H1 (cell line): ENCODE measurements at regions not wholly inside any gene's neighbourhood (a gene's known extent, or its start where the extent isn't known, plus 50 kb on each side); places are given as distances from the start of the nearest gene placed in this dataset.

Experiments used
- CTCF ChIA-PET: fragments of 300-600 bp; sonication (Branson Sonifier 250); formaldehyde crosslinking; loops from one replicate; lab custom pipeline; 2021; ENCODE audit not compliant: partially characterized antibody; lab: Charles Lee
- POLR2A ChIA-PET: fragments of 300-600 bp; sonication (Branson Sonifier 250); formaldehyde crosslinking; loops from one replicate; lab custom pipeline; 2021; ENCODE audit warnings: inconsistent platforms; ENCODE audit not compliant: partially characterized antibody; lab: Charles Lee
- DNase-seq, 2 experiments: peaks; one replicate each; pipeline versions ENCODE4 v3.0.0 to v3.0.0-alpha.2; 2010 to 2022; ENCODE audit warnings: low spot score in 2 of 2, low read depth in 1 of 2, mixed read lengths in 1 of 2
- FAIRE-seq: peaks from 2 replicates; lab custom pipeline; 2011; peaks lifted over from hg19 to GRCh38; lab: Jason Lieb, UNC
- H2AFZ ChIP-seq: 2 replicates; pipeline ENCODE4 v1.8.1; 2012; ENCODE audit warnings: low read length, inconsistent platforms
- H2AK5ac ChIP-seq: 2 replicates; pipeline ENCODE4 v1.6.1; 2013; ENCODE audit warnings: low read depth, low read length
- H2BK120ac ChIP-seq: replicated peaks from 2 replicates; pipeline ENCODE3; 2013; ENCODE audit warnings: low read depth, low read length, inconsistent platforms
- H2BK12ac ChIP-seq: 2 replicates; pipeline ENCODE4 v1.6.1; 2013; ENCODE audit warnings: low read depth, low read length
- H2BK15ac ChIP-seq: 2 replicates; pipeline ENCODE4 v1.6.1; 2013; ENCODE audit warnings: low read length
- H2BK20ac ChIP-seq: 2 replicates; pipeline ENCODE4 v1.6.1; 2013; ENCODE audit warnings: low read length
- H2BK5ac ChIP-seq: 2 replicates; pipeline ENCODE4 v1.6.1; 2013; ENCODE audit warnings: low read depth, low read length
- H3K14ac ChIP-seq: 2 replicates; pipeline ENCODE4 v1.6.1; 2013; ENCODE audit warnings: inconsistent platforms; ENCODE audit not compliant: insufficient read length
- H3K18ac ChIP-seq: 2 replicates; pipeline ENCODE4 v1.6.1; 2013; ENCODE audit warnings: low read length; ENCODE audit errors: extremely low read depth
- H3K23ac ChIP-seq: 2 replicates; pipeline ENCODE4 v1.6.1; 2013; ENCODE audit warnings: inconsistent platforms; ENCODE audit not compliant: insufficient read length
- H3K23me2 ChIP-seq: 2 replicates; pipeline ENCODE4 v1.6.1; 2013; ENCODE audit warnings: low read depth, low read length
- H3K27ac ChIP-seq: 2 replicates; pipeline ENCODE4 v1.6.1; 2011; ENCODE audit warnings: low read depth, low read length, inconsistent platforms
- H3K27me3 ChIP-seq, 4 experiments: replicated peaks in 1 of 4; 1 replicate in 1 of 4; 2 replicates in 3 of 4; pipeline versions ENCODE4 v1.6.1 to v1.8.1; 2011 to 2013; ENCODE audit warnings: low read length in 3 of 4, mild to moderate bottlenecking in 3 of 4, inconsistent platforms in 2 of 4, mixed read lengths in 2 of 4, moderate library complexity in 1 of 4; ENCODE audit not compliant: control insufficient read depth in 3 of 4, insufficient read depth in 3 of 4; ENCODE audit errors: extremely low read depth in 1 of 4
- H3K36me3 ChIP-seq, 4 experiments: 2 replicates each; pipeline versions ENCODE4 v1.6.1 to v1.8.1; 2011 to 2013; ENCODE audit warnings: mild to moderate bottlenecking in 4 of 4, low read length in 3 of 4, moderate library complexity in 2 of 4, control low read depth in 1 of 4, inconsistent platforms in 1 of 4; ENCODE audit not compliant: insufficient read depth in 4 of 4, control insufficient read depth in 2 of 4
- H3K4ac ChIP-seq: replicated peaks from 2 replicates; pipeline ENCODE3; 2013; ENCODE audit warnings: low read length, low read depth, mixed read lengths, inconsistent platforms; ENCODE audit not compliant: insufficient read length
- H3K4me1 ChIP-seq, 4 experiments: replicated peaks in 1 of 4; 1 replicate in 1 of 4; 2 replicates in 3 of 4; pipeline versions ENCODE4 v1.6.1 to v1.8.1; 2011 to 2013; ENCODE audit warnings: low read length in 3 of 4, inconsistent platforms in 2 of 4, mixed read lengths in 1 of 4; ENCODE audit not compliant: insufficient read depth in 4 of 4, control insufficient read depth in 3 of 4
- H3K4me2 ChIP-seq, 2 experiments: 2 replicates each; pipeline versions ENCODE4 v1.6.1 to v1.8.1; 2011 to 2013; ENCODE audit warnings: low read depth in 2 of 2, low read length in 2 of 2, control low read depth in 1 of 2, inconsistent platforms in 1 of 2, mild to moderate bottlenecking in 1 of 2; ENCODE audit not compliant: insufficient read depth in 1 of 2
- H3K4me3 ChIP-seq, 4 experiments: fragments of 200-600, 300-600 bp in 1 of 4; sonication (generic), shearing (Covaris generic), sonication (Bioruptor Twin) in 1 of 4; 2 replicates each; pipeline versions ENCODE4 v1.5.1 to v1.8.1; 2011 to 2016; ENCODE audit warnings: low read length in 4 of 4, low read depth in 3 of 4, control low read depth in 2 of 4, inconsistent platforms in 2 of 4, mild to moderate bottlenecking in 2 of 4, mixed read lengths in 1 of 4, moderate library complexity in 1 of 4; ENCODE audit not compliant: insufficient read depth in 2 of 4; ENCODE audit errors: extremely low read depth in 1 of 4
- H3K56ac ChIP-seq: replicated peaks from 2 replicates; pipeline ENCODE3; 2013; ENCODE audit warnings: low read depth, mild to moderate bottlenecking, mixed read lengths, low read length, inconsistent platforms; ENCODE audit not compliant: insufficient read length
- H3K79me1 ChIP-seq: 2 replicates; pipeline ENCODE4 v1.6.1; 2013; ENCODE audit warnings: low read depth, low read length, control low read depth
- H3K79me2 ChIP-seq, 2 experiments: 2 replicates each; pipeline versions ENCODE4 v1.6.1 to v1.8.1; 2012 to 2013; ENCODE audit warnings: low read length in 2 of 2, mild to moderate bottlenecking in 2 of 2, inconsistent platforms in 1 of 2; ENCODE audit not compliant: insufficient read depth in 2 of 2, control insufficient read depth in 1 of 2
- H3K9ac ChIP-seq, 4 experiments: replicated peaks in 1 of 4; 1 replicate in 1 of 4; 2 replicates in 3 of 4; pipeline versions ENCODE4 v1.6.1 to v1.8.1; 2011 to 2013; ENCODE audit warnings: low read depth in 3 of 4, low read length in 3 of 4, control low read depth in 2 of 4, mild to moderate bottlenecking in 2 of 4, moderate library complexity in 2 of 4, inconsistent platforms in 1 of 4; ENCODE audit errors: extremely low read depth in 1 of 4
- H3K9me3 ChIP-seq, 2 experiments: 2 replicates each; pipeline versions ENCODE4 v1.6.1 to v1.8.1; 2012 to 2013; ENCODE audit warnings: mild to moderate bottlenecking in 2 of 2, moderate library complexity in 2 of 2, control low read depth in 1 of 2, inconsistent platforms in 1 of 2, low read depth in 1 of 2, low read length in 1 of 2, mixed read lengths in 1 of 2; ENCODE audit not compliant: insufficient read depth in 2 of 2
- H4K20me1 ChIP-seq, 2 experiments: replicated peaks in 1 of 2; 2 replicates each; pipeline versions ENCODE3 to v1.8.1; 2011 to 2013; ENCODE audit warnings: inconsistent platforms in 2 of 2, low read length in 2 of 2, mild to moderate bottlenecking in 1 of 2; ENCODE audit not compliant: insufficient read depth in 2 of 2, control insufficient read depth in 1 of 2
- H4K5ac ChIP-seq: 2 replicates; pipeline ENCODE4 v1.6.1; 2013; ENCODE audit warnings: low read length, low read depth, mixed read lengths, inconsistent platforms; ENCODE audit not compliant: insufficient read length
- H4K8ac ChIP-seq: 2 replicates; pipeline ENCODE4 v1.8.0; 2013; ENCODE audit warnings: mild to moderate bottlenecking, moderate library complexity, low read length, inconsistent platforms; ENCODE audit not compliant: insufficient read depth; ENCODE audit errors: extremely low read depth
- H4K91ac ChIP-seq: replicated peaks from 2 replicates; pipeline ENCODE3; 2013; ENCODE audit warnings: low read length, mixed read lengths, inconsistent platforms; ENCODE audit not compliant: insufficient read length
- POLR2AphosphoS5 ChIP-seq: IDR thresholded peaks from 2 replicates; pipeline ENCODE4 v1.6.1; 2011; ENCODE audit warnings: low read depth, low read length
- RAD21 ChIP-seq, 2 experiments: IDR thresholded peaks in 1 of 2; conservative IDR thresholded peaks in 1 of 2; 2 replicates each; pipeline ENCODE4 v1.6.1; 2011; ENCODE audit warnings: low read depth in 2 of 2, low read length in 2 of 2, improper control_type of control experiment in 1 of 2, inconsistent platforms in 1 of 2, mild to moderate bottlenecking in 1 of 2, moderate library complexity in 1 of 2
- whole genome bisulfite sequencing, 2 experiments: shearing (Covaris generic) in 1 of 2; methylation state at CpG; one replicate each; pipeline versions ENCODE4 v1.1.6 to v1.1.7; 2013 to 2015; ENCODE audit warnings: low lambda C conversion rate in 2 of 2, mixed read lengths in 2 of 2, inconsistent platforms in 1 of 2, low coverage in 1 of 2, missing lambda C conversion rate in 1 of 2; ENCODE audit not compliant: insufficient replicate concordance in 2 of 2, insufficient coverage in 1 of 2, insufficient read length in 1 of 2; ENCODE audit errors: extremely low coverage in 1 of 2, missing lambda C conversion rate in 1 of 2; 5-methylcytosine and 5-hydroxymethylcytosine counted together
- TF ChIP-seq, protein P1 (sequence below): IDR thresholded peaks from 2 replicates; pipeline ENCODE4 v1.6.1; 2012; ENCODE audit warnings: inconsistent platforms

DNA sequence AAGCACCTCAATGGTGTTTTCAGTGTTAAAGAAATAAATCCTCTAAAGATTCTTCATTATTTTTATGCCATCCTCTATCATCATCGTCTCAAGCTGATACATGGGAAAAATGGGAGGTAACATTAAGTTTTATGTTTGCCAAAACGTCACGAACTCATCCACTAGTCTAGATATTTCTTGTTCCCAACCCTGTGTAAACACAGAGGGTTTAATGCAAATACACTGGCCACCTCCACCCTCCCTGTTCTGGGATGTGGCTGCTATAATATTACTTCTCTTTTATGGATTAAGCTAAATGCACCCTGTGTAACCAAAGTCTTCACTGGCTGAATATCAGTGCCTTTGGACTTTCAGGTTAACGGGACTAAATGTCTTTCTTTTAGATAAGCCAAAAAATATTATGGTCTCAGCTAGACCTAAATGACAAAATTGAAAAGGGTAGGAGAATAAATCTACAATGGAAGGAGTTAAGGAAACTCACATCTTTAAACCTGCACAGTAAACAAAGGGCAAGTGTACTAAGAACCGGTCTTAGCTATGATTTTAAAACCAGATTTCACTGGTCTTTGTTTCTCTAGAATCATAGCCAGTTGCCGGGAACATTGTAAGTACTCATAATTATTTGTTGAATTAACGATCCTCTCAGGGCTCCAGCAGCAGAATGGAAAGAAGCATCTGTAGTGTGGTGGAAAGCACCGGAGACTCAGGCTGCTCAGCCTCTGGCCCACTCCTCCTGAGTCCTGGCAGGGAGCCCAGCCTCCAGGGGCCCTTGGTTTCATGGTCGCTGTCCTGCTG, 103.5 kb upstream of the NOCT start:
- no peaks in the 10 kb centered on the region for H3K36me3 ChIP-seq
- POLR2A ChIA-PET, result no interaction called here

More for the DNA sequence above, 103.5 kb upstream of the NOCT start:
- FAIRE-seq, result no peak
- H3K9ac ChIP-seq, result no peak overlapping the region
- H3K27ac ChIP-seq, result no peak overlapping the region
- H2BK12ac ChIP-seq, result no peak overlapping the region
- no peaks in the 10 kb centered on the region for H3K79me1 ChIP-seq
- H4K5ac ChIP-seq, result no peak overlapping the region
- CTCF ChIA-PET, result interaction anchor here (1.1 to 5.5 kb wide), 3 partner anchors 10 to 41 kb away, joined by 3 to 18 read pairs (median 3); no protein-coding TSS in a partner anchor
- no peaks in the 10 kb centered on the region for H3K9me3 ChIP-seq
- no peak overlapping the region for H2BK15ac ChIP-seq
- H4K20me1 ChIP-seq, result no peaks in the 10 kb centered on the region
- no peak for TF ChIP-seq POLR2AphosphoS5
- TF ChIP-seq, protein P1, sequence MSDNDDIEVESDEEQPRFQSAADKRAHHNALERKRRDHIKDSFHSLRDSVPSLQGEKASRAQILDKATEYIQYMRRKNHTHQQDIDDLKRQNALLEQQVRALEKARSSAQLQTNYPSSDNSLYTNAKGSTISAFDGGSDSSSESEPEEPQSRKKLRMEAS, result no peak
- no peak for TF ChIP-seq RAD21 (IDR thresholded peaks at IDR 0.05 in 1 of 2, conservative IDR thresholded peaks at IDR 0.05 in 1 of 2; ENCODE audit: low read depth in 2 of 2, low read length in 2 of 2)
- TF ChIP-seq, all 59 proteins: peak for 0
- Histone ChIP-seq H2BK5ac (no peak overlapping the region), H2AFZ (no peak overlapping the region), H3K23me2 (no peaks in the 10 kb centered on the region; the same call in 1 of the 2 replicates), H3K18ac (no peak overlapping the region), H4K8ac (no peak overlapping the region), H3K79me2 (no peaks in the 10 kb centered on the region), H3K4me1 (peaks cover 0 to 6% (median 2%) of the 10 kb centered on the region in 4 experiments; a peak in 2 of 7 replicates), H3K4ac (no peak overlapping the region), H3K4me3 (no peak overlapping the region), H3K23ac (no peak overlapping the region), H3K14ac (no peak overlapping the region), H3K27me3 (no peaks in the 10 kb centered on the region), H2BK20ac (no peak overlapping the region), H4K91ac (no peak overlapping the region), H3K56ac (no peak overlapping the region), H3K4me2 (no peak overlapping the region), H2AK5ac (no peak overlapping the region), H2BK120ac (no peak overlapping the region)
- DNase-seq, result no peak
- 86% methylated on average over 9 of the region's 9 CpGs; no CpG with 5 or more reads in 1 of the 2 experiments for WGBS, 2 experiments
